GM23338 (cell line): ENCODE measurements at regions not wholly inside any gene's neighbourhood (a gene's known extent, or its start where the extent isn't known, plus 50 kb on each side); places are given as distances from the start of the nearest gene placed in this dataset.

ENCODE experiments used
- CREB1 ChIP-seq: fragments of 250-450 bp; sonication (Bioruptor Pico); IDR thresholded peaks from 2 replicates; pipeline ENCODE4 v1.5.0; 2020; ENCODE audit warnings: low read depth, mild to moderate bottlenecking, moderate library complexity
- EZH2 ChIP-seq: fragments of 200-600 bp; sonication (generic); IDR thresholded peaks from one replicate; pipeline ENCODE4 v1.8.0; 2017; ENCODE audit warnings: antibody characterized with exemption, mild to moderate bottlenecking, low read depth; ENCODE audit not compliant: unreplicated experiment
- EZH2phosphoT487 ChIP-seq: fragments of 200-600 bp; sonication (generic); IDR thresholded peaks from one replicate; pipeline ENCODE4 v1.8.1; 2018; ENCODE audit warnings: antibody characterized with exemption; ENCODE audit not compliant: unreplicated experiment
- JUNB ChIP-seq: IDR thresholded peaks from one replicate; pipeline ENCODE4 v1.6.1; 2016; ENCODE audit warnings: antibody characterized with exemption; ENCODE audit not compliant: unreplicated experiment
- POLR2AphosphoS5 ChIP-seq: IDR thresholded peaks from 2 replicates; pipeline ENCODE4 v1.6.1; 2016; ENCODE audit warnings: antibody characterized with exemption, low read depth
- STAT1 ChIP-seq: IDR thresholded peaks from one replicate; pipeline ENCODE4 v1.6.1; 2016; ENCODE audit warnings: antibody characterized with exemption; ENCODE audit not compliant: unreplicated experiment
- ZNF114 ChIP-seq: fragments of 250-450 bp; sonication (Bioruptor Pico); IDR thresholded peaks from 2 replicates; pipeline ENCODE4 v1.5.0; 2020; ENCODE audit warnings: mild to moderate bottlenecking, moderate library complexity
- ZNF331 ChIP-seq: fragments of 250-450 bp; sonication (Bioruptor Pico); IDR thresholded peaks from 2 replicates; pipeline ENCODE4 v1.5.0; 2020; ENCODE audit warnings: low read depth, mild to moderate bottlenecking, moderate library complexity
- TF ChIP-seq, protein P1 (sequence below): IDR thresholded peaks from one replicate; pipeline ENCODE4 v1.6.1; 2018; ENCODE audit warnings: antibody characterized with exemption; ENCODE audit not compliant: unreplicated experiment
- TF ChIP-seq, protein P2 (sequence below), 2 experiments: fragments of 200-600 bp in 1 of 2; sonication (generic) in 1 of 2; conservative IDR thresholded peaks; 2 replicates each; pipeline versions ENCODE4 v1.5.1 to v1.6.1; 2016 to 2017; ENCODE audit warnings: antibody characterized with exemption in 2 of 2, low read depth in 2 of 2, mild to moderate bottlenecking in 2 of 2, moderate library complexity in 1 of 2
- TF ChIP-seq, protein P3 (sequence below): IDR thresholded peaks from 2 replicates; pipeline ENCODE4 v1.6.1; 2016; ENCODE audit warnings: antibody characterized with exemption

DNA sequence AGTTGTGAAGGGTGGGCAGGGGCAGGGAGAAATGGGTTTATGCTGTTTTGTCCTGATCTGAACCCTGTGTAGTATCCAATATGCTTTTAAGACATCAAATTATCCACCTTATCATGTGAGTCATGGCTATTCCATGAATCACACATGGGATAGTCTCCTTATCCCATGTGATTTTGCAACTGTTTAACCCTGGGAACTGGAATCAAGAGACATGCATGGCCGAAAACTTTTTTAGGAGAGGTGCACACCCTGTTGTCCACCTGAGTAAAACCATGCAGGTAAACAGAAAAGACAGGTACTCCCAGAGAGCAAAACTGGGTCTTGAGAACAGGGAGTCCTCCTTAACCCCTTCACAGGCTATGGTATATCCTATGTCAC is 490.6 kb upstream of the HS6ST1 start:
- TF ChIP-seq, protein P1, sequence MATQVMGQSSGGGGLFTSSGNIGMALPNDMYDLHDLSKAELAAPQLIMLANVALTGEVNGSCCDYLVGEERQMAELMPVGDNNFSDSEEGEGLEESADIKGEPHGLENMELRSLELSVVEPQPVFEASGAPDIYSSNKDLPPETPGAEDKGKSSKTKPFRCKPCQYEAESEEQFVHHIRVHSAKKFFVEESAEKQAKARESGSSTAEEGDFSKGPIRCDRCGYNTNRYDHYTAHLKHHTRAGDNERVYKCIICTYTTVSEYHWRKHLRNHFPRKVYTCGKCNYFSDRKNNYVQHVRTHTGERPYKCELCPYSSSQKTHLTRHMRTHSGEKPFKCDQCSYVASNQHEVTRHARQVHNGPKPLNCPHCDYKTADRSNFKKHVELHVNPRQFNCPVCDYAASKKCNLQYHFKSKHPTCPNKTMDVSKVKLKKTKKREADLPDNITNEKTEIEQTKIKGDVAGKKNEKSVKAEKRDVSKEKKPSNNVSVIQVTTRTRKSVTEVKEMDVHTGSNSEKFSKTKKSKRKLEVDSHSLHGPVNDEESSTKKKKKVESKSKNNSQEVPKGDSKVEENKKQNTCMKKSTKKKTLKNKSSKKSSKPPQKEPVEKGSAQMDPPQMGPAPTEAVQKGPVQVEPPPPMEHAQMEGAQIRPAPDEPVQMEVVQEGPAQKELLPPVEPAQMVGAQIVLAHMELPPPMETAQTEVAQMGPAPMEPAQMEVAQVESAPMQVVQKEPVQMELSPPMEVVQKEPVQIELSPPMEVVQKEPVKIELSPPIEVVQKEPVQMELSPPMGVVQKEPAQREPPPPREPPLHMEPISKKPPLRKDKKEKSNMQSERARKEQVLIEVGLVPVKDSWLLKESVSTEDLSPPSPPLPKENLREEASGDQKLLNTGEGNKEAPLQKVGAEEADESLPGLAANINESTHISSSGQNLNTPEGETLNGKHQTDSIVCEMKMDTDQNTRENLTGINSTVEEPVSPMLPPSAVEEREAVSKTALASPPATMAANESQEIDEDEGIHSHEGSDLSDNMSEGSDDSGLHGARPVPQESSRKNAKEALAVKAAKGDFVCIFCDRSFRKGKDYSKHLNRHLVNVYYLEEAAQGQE, result no peak
- TF ChIP-seq, protein P2, sequence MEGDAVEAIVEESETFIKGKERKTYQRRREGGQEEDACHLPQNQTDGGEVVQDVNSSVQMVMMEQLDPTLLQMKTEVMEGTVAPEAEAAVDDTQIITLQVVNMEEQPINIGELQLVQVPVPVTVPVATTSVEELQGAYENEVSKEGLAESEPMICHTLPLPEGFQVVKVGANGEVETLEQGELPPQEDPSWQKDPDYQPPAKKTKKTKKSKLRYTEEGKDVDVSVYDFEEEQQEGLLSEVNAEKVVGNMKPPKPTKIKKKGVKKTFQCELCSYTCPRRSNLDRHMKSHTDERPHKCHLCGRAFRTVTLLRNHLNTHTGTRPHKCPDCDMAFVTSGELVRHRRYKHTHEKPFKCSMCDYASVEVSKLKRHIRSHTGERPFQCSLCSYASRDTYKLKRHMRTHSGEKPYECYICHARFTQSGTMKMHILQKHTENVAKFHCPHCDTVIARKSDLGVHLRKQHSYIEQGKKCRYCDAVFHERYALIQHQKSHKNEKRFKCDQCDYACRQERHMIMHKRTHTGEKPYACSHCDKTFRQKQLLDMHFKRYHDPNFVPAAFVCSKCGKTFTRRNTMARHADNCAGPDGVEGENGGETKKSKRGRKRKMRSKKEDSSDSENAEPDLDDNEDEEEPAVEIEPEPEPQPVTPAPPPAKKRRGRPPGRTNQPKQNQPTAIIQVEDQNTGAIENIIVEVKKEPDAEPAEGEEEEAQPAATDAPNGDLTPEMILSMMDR (conservative IDR thresholded peaks at IDR 0.05; ENCODE audit: low read depth in 2 of 2), result no peak
- TF ChIP-seq EZH2 (no peak), POLR2AphosphoS5 (no peak), ZNF331 (CRISPR knock-in tag) (no peak), STAT1 (no peak), JUNB (no peak), EZH2phosphoT487 (no peak), CREB1 (no peak), ZNF114 (CRISPR knock-in tag) (no peak)
- TF ChIP-seq, protein P3, sequence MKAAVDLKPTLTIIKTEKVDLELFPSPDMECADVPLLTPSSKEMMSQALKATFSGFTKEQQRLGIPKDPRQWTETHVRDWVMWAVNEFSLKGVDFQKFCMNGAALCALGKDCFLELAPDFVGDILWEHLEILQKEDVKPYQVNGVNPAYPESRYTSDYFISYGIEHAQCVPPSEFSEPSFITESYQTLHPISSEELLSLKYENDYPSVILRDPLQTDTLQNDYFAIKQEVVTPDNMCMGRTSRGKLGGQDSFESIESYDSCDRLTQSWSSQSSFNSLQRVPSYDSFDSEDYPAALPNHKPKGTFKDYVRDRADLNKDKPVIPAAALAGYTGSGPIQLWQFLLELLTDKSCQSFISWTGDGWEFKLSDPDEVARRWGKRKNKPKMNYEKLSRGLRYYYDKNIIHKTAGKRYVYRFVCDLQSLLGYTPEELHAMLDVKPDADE, result no peak
